Suprapubic skin (tissue), 4 donors: ENCODE measurements at regions not wholly inside any gene's neighbourhood (a gene's known extent, or its start where the extent isn't known, plus 50 kb on each side); places are given as distances from the start of the nearest gene placed in this dataset.

ENCODE experiments used
- POLR2A ChIP-seq, 2 donors: fragments of 450-650 bp; IDR thresholded peaks; one replicate each; pipeline ENCODE4 v1.6.1; 2017; ENCODE audit warnings: antibody characterized with exemption in 2 of 2, mild to moderate bottlenecking in 2 of 2, moderate library complexity in 2 of 2
- POLR2AphosphoS5 ChIP-seq, 3 donors: sonication (generic); formaldehyde crosslinking; IDR thresholded peaks; one replicate each; pipeline ENCODE4 v1.6.1; 2017; ENCODE audit warnings: antibody characterized with exemption in 3 of 3
- TF ChIP-seq, protein P1 (sequence below), 2 donors: fragments of 200-600 bp in 1 of 2; fragments of 450-650 bp in 1 of 2; sonication (generic) in 1 of 2; IDR thresholded peaks; one replicate each; pipeline ENCODE4 v1.5.1; 2016 to 2019; ENCODE audit warnings: antibody characterized with exemption in 2 of 2, mild to moderate bottlenecking in 1 of 2, moderate library complexity in 1 of 2

DNA sequence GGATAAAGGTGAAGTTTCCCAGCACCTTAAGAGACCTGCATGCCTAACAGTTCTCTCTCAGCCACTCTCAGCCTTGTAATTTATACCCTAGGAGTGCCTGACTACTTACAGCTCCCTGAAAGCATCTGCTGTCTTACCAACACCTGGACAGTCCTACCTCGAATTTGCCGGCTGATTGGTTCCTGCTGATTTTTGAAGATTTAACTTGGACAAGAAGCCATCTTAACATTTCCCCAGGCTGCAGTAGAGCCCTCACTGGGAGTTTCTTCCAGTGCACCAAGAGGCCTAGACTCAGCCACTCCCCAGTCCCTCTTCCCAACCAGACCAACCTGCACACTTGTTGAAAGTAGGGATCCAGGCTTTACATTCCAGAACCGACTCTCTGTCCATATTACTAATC, 174.5 kb downstream of the LINC00237 start:
- TF ChIP-seq, protein P1, sequence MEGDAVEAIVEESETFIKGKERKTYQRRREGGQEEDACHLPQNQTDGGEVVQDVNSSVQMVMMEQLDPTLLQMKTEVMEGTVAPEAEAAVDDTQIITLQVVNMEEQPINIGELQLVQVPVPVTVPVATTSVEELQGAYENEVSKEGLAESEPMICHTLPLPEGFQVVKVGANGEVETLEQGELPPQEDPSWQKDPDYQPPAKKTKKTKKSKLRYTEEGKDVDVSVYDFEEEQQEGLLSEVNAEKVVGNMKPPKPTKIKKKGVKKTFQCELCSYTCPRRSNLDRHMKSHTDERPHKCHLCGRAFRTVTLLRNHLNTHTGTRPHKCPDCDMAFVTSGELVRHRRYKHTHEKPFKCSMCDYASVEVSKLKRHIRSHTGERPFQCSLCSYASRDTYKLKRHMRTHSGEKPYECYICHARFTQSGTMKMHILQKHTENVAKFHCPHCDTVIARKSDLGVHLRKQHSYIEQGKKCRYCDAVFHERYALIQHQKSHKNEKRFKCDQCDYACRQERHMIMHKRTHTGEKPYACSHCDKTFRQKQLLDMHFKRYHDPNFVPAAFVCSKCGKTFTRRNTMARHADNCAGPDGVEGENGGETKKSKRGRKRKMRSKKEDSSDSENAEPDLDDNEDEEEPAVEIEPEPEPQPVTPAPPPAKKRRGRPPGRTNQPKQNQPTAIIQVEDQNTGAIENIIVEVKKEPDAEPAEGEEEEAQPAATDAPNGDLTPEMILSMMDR (IDR thresholded peaks at IDR 0.05) = no peak
- no peak for TF ChIP-seq POLR2AphosphoS5 (IDR thresholded peaks at IDR 0.05)
- no peak for TF ChIP-seq POLR2A (IDR thresholded peaks at IDR 0.05)
